MM.1S (cell line): ENCODE measurements at regions not wholly inside any gene's neighbourhood (a gene's known extent, or its start where the extent isn't known, plus 50 kb on each side); places are given as distances from the start of the nearest gene placed in this dataset.

Experiments used
- DNase-seq: peaks from one replicate; pipeline ENCODE4 v3.0.0-alpha.2; 2015
- H2AFZ ChIP-seq: fragments of 300-600 bp; sonication (generic); 2 replicates; pipeline ENCODE4 v1.6.0; 2016; ENCODE audit warnings: antibody characterized with exemption, low read length
- H3F3A ChIP-seq: fragments of 300-600 bp; sonication (generic); 2 replicates; pipeline ENCODE4 v1.6.1; 2016; ENCODE audit warnings: mild to moderate bottlenecking, antibody characterized with exemption, low read length, moderate library complexity, mixed read lengths; ENCODE audit not compliant: insufficient read depth
- H3K27ac ChIP-seq: fragments of 300-600 bp; sonication (generic); 2 replicates; pipeline ENCODE4 v1.5.1; 2016; ENCODE audit warnings: mild to moderate bottlenecking, low read length
- H3K27me3 ChIP-seq: fragments of 300-600 bp; sonication (generic); replicated peaks from 2 replicates; pipeline ENCODE4 v1.6.0; 2016; ENCODE audit warnings: low read length; ENCODE audit not compliant: insufficient read depth
- H3K36me3 ChIP-seq: fragments of 300-600 bp; sonication (generic); replicated peaks from 2 replicates; pipeline ENCODE4 v1.6.1; 2016; ENCODE audit warnings: mild to moderate bottlenecking, low read length, mixed read lengths; ENCODE audit not compliant: insufficient read depth
- H3K4me1 ChIP-seq: fragments of 300-600 bp; sonication (generic); 2 replicates; pipeline ENCODE4 v1.6.1; 2016; ENCODE audit warnings: low read length, mixed read lengths
- H3K4me2 ChIP-seq: fragments of 300-600 bp; sonication (generic); 2 replicates; pipeline ENCODE4 v1.6.0; 2016; ENCODE audit warnings: low read depth, low read length
- H3K4me3 ChIP-seq: fragments of 300-600 bp; sonication (generic); 2 replicates; pipeline ENCODE4 v1.5.1; 2016; ENCODE audit warnings: low read length, mixed read lengths
- H3K79me2 ChIP-seq: fragments of 300-600 bp; sonication (generic); 2 replicates; pipeline ENCODE4 v1.6.1; 2016; ENCODE audit warnings: mixed run types, low read length, mixed read lengths
- H3K9ac ChIP-seq: fragments of 300-600 bp; sonication (generic); 2 replicates; pipeline ENCODE4 v1.6.1; 2016; ENCODE audit warnings: low read length, mixed read lengths
- H3K9me2 ChIP-seq: fragments of 300-600 bp; sonication (generic); replicated peaks from 2 replicates; pipeline ENCODE4 v1.6.1; 2016; ENCODE audit warnings: mild to moderate bottlenecking, low read length, mixed read lengths; ENCODE audit not compliant: insufficient read depth
- H3K9me3 ChIP-seq: fragments of 300-600 bp; sonication (generic); replicated peaks from 2 replicates; pipeline ENCODE4 v1.6.1; 2016; ENCODE audit warnings: mild to moderate bottlenecking, low read length, mixed read lengths; ENCODE audit not compliant: insufficient read depth
- H4K20me1 ChIP-seq: fragments of 300-600 bp; sonication (generic); 2 replicates; pipeline ENCODE4 v1.6.1; 2016; ENCODE audit warnings: mild to moderate bottlenecking, low read length, moderate library complexity, mixed read lengths; ENCODE audit not compliant: insufficient read depth
- EZH2 ChIP-seq: fragments of 300-600 bp; sonication (generic); optimal IDR thresholded peaks from 2 replicates; pipeline ENCODE3; 2017; ENCODE audit warnings: low read depth, mild to moderate bottlenecking, antibody characterized with exemption, low read length, mixed read lengths
- EZH2phosphoT487 ChIP-seq: fragments of 300-600 bp; sonication (generic); IDR thresholded peaks from 2 replicates; pipeline ENCODE4 v1.6.1; 2018; ENCODE audit warnings: antibody characterized with exemption, low read length
- TF ChIP-seq, protein P1 (sequence below): fragments of 300-600 bp; sonication (generic); IDR thresholded peaks from 2 replicates; pipeline ENCODE4 v1.5.1; 2016; ENCODE audit warnings: antibody characterized with exemption, low read length, mixed read lengths

DNA sequence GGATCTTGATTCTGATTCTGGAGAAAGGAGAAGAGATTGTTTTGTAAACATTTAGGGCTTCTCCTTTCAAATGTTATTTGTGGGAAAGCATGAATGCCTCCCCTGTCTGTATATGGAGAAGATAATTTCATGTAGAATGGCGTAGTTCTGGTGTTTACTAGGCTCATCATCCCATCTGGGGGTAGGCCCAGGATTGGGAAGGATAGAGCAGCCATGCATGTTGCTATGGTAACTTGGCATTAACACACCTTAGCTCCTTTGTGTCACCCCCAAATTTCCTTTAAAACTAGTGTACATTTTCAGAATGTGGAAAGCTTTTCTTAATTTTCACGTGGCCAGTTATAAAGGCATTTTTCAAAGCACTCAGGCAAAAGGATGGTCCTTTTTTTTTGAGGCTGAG lies 57.5 kb upstream of the EED start:
- Histone ChIP-seq H3K36me3 (no peaks in the 10 kb centered on the region), H3K9me3 (no peaks in the 10 kb centered on the region), H3K27me3 (no peaks in the 10 kb centered on the region), H2AFZ (no peak overlapping the region), H3K4me3 (no peak overlapping the region), H3K4me1 (peaks cover 25% of the 10 kb centered on the region), H3K79me2 (no peaks in the 10 kb centered on the region), H3F3A (peaks cover 15% of the 10 kb centered on the region), H3K9ac (no peak overlapping the region), H4K20me1 (no peaks in the 10 kb centered on the region), H3K4me2 (no peak overlapping the region), H3K27ac (no peak overlapping the region), H3K9me2 (no peaks in the 10 kb centered on the region)
- TF ChIP-seq EZH2, result no peak
- TF ChIP-seq, protein P1, sequence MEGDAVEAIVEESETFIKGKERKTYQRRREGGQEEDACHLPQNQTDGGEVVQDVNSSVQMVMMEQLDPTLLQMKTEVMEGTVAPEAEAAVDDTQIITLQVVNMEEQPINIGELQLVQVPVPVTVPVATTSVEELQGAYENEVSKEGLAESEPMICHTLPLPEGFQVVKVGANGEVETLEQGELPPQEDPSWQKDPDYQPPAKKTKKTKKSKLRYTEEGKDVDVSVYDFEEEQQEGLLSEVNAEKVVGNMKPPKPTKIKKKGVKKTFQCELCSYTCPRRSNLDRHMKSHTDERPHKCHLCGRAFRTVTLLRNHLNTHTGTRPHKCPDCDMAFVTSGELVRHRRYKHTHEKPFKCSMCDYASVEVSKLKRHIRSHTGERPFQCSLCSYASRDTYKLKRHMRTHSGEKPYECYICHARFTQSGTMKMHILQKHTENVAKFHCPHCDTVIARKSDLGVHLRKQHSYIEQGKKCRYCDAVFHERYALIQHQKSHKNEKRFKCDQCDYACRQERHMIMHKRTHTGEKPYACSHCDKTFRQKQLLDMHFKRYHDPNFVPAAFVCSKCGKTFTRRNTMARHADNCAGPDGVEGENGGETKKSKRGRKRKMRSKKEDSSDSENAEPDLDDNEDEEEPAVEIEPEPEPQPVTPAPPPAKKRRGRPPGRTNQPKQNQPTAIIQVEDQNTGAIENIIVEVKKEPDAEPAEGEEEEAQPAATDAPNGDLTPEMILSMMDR, result no peak
- TF ChIP-seq EZH2phosphoT487, result no peak
- DNase-seq, result no peak

DNA sequence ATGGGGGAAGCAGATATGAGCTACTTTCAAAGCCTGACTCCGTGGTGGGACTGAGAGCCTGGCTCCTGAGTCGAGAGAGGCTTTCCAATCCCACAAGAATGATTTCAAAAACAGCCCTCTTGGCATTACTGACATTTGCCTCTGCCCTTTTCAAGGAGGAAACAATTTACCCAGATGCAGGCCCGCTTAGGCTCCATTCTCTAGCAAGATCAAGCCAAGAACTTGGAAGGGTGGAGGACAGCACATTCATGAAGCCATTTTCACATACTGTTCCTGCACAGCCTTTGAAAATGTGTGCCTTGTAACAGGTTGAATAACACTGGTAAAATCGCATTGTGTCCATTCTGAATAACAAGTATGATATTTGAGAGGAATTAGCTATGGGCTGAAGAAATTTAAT lies 58.2 kb upstream of the EED start:
- Histone ChIP-seq H3K4me1 (peaks cover 25% of the 10 kb centered on the region), H4K20me1 (no peaks in the 10 kb centered on the region), H3K27me3 (no peaks in the 10 kb centered on the region), H3K4me2 (no peak overlapping the region), H3F3A (peaks cover 15% of the 10 kb centered on the region), H3K9me2 (no peaks in the 10 kb centered on the region), H3K36me3 (no peaks in the 10 kb centered on the region), H3K9me3 (no peaks in the 10 kb centered on the region), H3K4me3 (no peak overlapping the region), H3K79me2 (no peaks in the 10 kb centered on the region), H2AFZ (no peak overlapping the region), H3K27ac (no peak overlapping the region), H3K9ac (no peak overlapping the region)
- TF ChIP-seq, protein P1, result no peak
- TF ChIP-seq EZH2phosphoT487 (no peak), EZH2 (no peak)
- DNase-seq, result no peak

DNA sequence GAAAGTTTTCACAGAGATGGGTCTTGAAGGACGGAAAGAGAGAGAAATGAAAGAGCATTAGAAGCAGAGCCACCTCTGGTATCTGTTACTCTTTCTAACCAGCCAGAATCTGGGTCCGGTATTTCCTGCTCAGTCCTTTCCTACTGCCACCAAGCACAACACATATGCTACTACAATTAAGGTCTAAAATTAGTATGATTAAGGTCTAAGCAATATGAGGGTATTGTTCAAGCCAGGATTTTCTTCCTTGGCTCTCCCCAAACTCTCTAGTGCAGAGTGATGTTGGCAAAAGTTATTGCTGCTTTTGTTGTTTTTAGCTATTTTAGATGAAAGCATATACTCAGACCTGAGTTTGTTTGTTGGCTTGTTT lies 59.2 kb upstream of the EED start:
- Histone ChIP-seq H3K4me1 (peaks cover 25% of the 10 kb centered on the region), H3K4me2 (no peak overlapping the region), H3K27ac (no peak overlapping the region), H3K27me3 (no peaks in the 10 kb centered on the region), H3K36me3 (no peaks in the 10 kb centered on the region), H3K9me2 (no peaks in the 10 kb centered on the region), H4K20me1 (no peaks in the 10 kb centered on the region), H3K4me3 (no peak overlapping the region), H3K79me2 (no peaks in the 10 kb centered on the region), H2AFZ (no peak overlapping the region), H3K9ac (no peak overlapping the region), H3F3A (peaks cover 15% of the 10 kb centered on the region), H3K9me3 (no peaks in the 10 kb centered on the region)
- TF ChIP-seq, protein P1, result no peak
- TF ChIP-seq EZH2 (no peak), EZH2phosphoT487 (no peak)
- no peak for DNase-seq
